Vagina (tissue), 2 donors: ENCODE measurements at regions not wholly inside any gene's neighbourhood (a gene's known extent, or its start where the extent isn't known, plus 50 kb on each side); places are given as distances from the start of the nearest gene placed in this dataset.
A peak's percentile ranks its signal among the peaks of the same experiment; 100 is the strongest.

Experiments
- DNase-seq, 2 donors: peaks; one replicate each; pipeline ENCODE4 v3.0.0-alpha.2; 2017; ENCODE audit errors: extremely low spot score in 2 of 2
- H3K27ac ChIP-seq: fragments of 200-600 bp; sonication (generic); one replicate; pipeline ENCODE4 v1.5.1; 2019
- H3K27me3 ChIP-seq: fragments of 200-600 bp; sonication (generic); one replicate; pipeline ENCODE4 v1.5.1; 2019
- H3K36me3 ChIP-seq, 2 donors: fragments of 200-600 bp; sonication (generic); one replicate each; pipeline ENCODE4 v1.5.1; 2017 to 2019
- H3K4me1 ChIP-seq: fragments of 200-600 bp; sonication (generic); one replicate; pipeline ENCODE4 v1.5.1; 2019
- H3K4me3 ChIP-seq, 2 donors: fragments of 200-600 bp; sonication (generic); 1 replicate in 1 of 2; 2 replicates in 1 of 2; pipeline ENCODE4 v1.5.1; 2016 to 2019
- H3K9me3 ChIP-seq: fragments of 200-600 bp; sonication (generic); one replicate; pipeline ENCODE4 v1.5.1; 2019
- POLR2A ChIP-seq, 2 donors: fragments of 450-650 bp; IDR thresholded peaks; one replicate each; pipeline ENCODE4 v1.6.1; 2017; ENCODE audit warnings: antibody characterized with exemption in 2 of 2, mild to moderate bottlenecking in 2 of 2, moderate library complexity in 2 of 2
- POLR2AphosphoS5 ChIP-seq, 2 donors: sonication (generic); formaldehyde crosslinking; IDR thresholded peaks; one replicate each; pipeline ENCODE4 v1.9.0; 2017; ENCODE audit warnings: antibody characterized with exemption in 2 of 2, mild to moderate bottlenecking in 2 of 2, low read depth in 1 of 2; ENCODE audit not compliant: insufficient read depth in 1 of 2
- intact Hi-C: fragments of 100-400 bp; cut with DNase I; formaldehyde crosslinking; loops from one replicate; pipeline ENCODE4 v1.15.1; 2023
- TF ChIP-seq, protein P1 (sequence below), 3 experiments: fragments of 450-650 bp in 2 of 3; fragments of 200-600 bp in 1 of 3; sonication (generic) in 1 of 3; IDR thresholded peaks; one replicate each; pipeline ENCODE4 v1.5.1; 2017 to 2019; ENCODE audit warnings: antibody characterized with exemption in 3 of 3, mild to moderate bottlenecking in 2 of 3, moderate library complexity in 2 of 3

GRCh38 chr10:126846469-126846868 is 58.8 kb upstream of the DOCK1 start:
- peak in 1 of 2 donors; percentile 52 for DNase-seq
- Histone ChIP-seq H3K4me1 (no peaks in the 10 kb centered on the region), H3K4me3 (no peak overlapping the region), H3K36me3 (no peaks in the 10 kb centered on the region), H3K9me3 (no peaks in the 10 kb centered on the region), H3K27me3 (no peaks in the 10 kb centered on the region), H3K27ac (no peak overlapping the region)
- TF ChIP-seq POLR2AphosphoS5 (IDR thresholded peaks at IDR 0.05; ENCODE audit: insufficient read depth in 1 of 2, low read depth in 1 of 2) (no peak), POLR2A (IDR thresholded peaks at IDR 0.05) (no peak)
- TF ChIP-seq, protein P1, sequence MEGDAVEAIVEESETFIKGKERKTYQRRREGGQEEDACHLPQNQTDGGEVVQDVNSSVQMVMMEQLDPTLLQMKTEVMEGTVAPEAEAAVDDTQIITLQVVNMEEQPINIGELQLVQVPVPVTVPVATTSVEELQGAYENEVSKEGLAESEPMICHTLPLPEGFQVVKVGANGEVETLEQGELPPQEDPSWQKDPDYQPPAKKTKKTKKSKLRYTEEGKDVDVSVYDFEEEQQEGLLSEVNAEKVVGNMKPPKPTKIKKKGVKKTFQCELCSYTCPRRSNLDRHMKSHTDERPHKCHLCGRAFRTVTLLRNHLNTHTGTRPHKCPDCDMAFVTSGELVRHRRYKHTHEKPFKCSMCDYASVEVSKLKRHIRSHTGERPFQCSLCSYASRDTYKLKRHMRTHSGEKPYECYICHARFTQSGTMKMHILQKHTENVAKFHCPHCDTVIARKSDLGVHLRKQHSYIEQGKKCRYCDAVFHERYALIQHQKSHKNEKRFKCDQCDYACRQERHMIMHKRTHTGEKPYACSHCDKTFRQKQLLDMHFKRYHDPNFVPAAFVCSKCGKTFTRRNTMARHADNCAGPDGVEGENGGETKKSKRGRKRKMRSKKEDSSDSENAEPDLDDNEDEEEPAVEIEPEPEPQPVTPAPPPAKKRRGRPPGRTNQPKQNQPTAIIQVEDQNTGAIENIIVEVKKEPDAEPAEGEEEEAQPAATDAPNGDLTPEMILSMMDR (IDR thresholded peaks at IDR 0.05) = no peak
- intact Hi-C loops = no loop called here

- intact Hi-C loops = no loop called here
- H3K27ac ChIP-seq = no peak overlapping the region
- H3K27me3 ChIP-seq = no peaks in the 10 kb centered on the region
- no peak for DNase-seq
- TF ChIP-seq, protein P1 (IDR thresholded peaks at IDR 0.05) = no peak
- TF ChIP-seq POLR2A (IDR thresholded peaks at IDR 0.05) (no peak), POLR2AphosphoS5 (IDR thresholded peaks at IDR 0.05; ENCODE audit: insufficient read depth in 1 of 2, low read depth in 1 of 2) (no peak)
- H3K36me3 ChIP-seq = no peaks in the 10 kb centered on the region
- H3K4me3 ChIP-seq = no peak overlapping the region
- H3K4me1 ChIP-seq = no peaks in the 10 kb centered on the region
- no peaks in the 10 kb centered on the region for H3K9me3 ChIP-seq
Observed at GRCh38 chr10:126846959-126847358, 58.3 kb upstream of the DOCK1 start.

GRCh38 chr10:126847666-126848065 is 57.6 kb upstream of the DOCK1 start:
- Histone ChIP-seq H3K27me3 (no peaks in the 10 kb centered on the region), H3K4me3 (no peak overlapping the region), H3K9me3 (no peaks in the 10 kb centered on the region), H3K27ac (no peak overlapping the region), H3K36me3 (no peaks in the 10 kb centered on the region), H3K4me1 (no peaks in the 10 kb centered on the region)
- no peak for TF ChIP-seq POLR2AphosphoS5 (IDR thresholded peaks at IDR 0.05; ENCODE audit: insufficient read depth in 1 of 2, low read depth in 1 of 2)
- TF ChIP-seq, protein P1 (IDR thresholded peaks at IDR 0.05) = no peak
- no peak for TF ChIP-seq POLR2A (IDR thresholded peaks at IDR 0.05)
- intact Hi-C loops = no loop called here
- peak in 1 of 2 donors; percentile 47 for DNase-seq

GRCh38 chr10:126849646-126850045 is 55.6 kb upstream of the DOCK1 start:
- H3K27me3 ChIP-seq = no peaks in the 10 kb centered on the region
- no peaks in the 10 kb centered on the region for H3K9me3 ChIP-seq
- no peak overlapping the region for H3K27ac ChIP-seq
- TF ChIP-seq POLR2AphosphoS5 (IDR thresholded peaks at IDR 0.05; ENCODE audit: insufficient read depth in 1 of 2, low read depth in 1 of 2) (no peak), POLR2A (IDR thresholded peaks at IDR 0.05) (no peak)
- TF ChIP-seq, protein P1 (IDR thresholded peaks at IDR 0.05) = no peak
- DNase-seq = peak; percentile 40 to 81
- H3K4me3 ChIP-seq = no peak overlapping the region
- no peaks in the 10 kb centered on the region for H3K36me3 ChIP-seq
- H3K4me1 ChIP-seq = no peaks in the 10 kb centered on the region
- intact Hi-C loops = no loop called here

GRCh38 chr10:126851414-126852108 is 53.7 kb upstream of the DOCK1 start:
- H3K27ac ChIP-seq = no peak overlapping the region
- no peaks in the 10 kb centered on the region for H3K36me3 ChIP-seq
- H3K4me3 ChIP-seq = no peak overlapping the region
- intact Hi-C loops = no loop called here
- TF ChIP-seq, protein P1 (IDR thresholded peaks at IDR 0.05) = no peak
- no peak for TF ChIP-seq POLR2AphosphoS5 (IDR thresholded peaks at IDR 0.05; ENCODE audit: insufficient read depth in 1 of 2, low read depth in 1 of 2)
- TF ChIP-seq POLR2A (IDR thresholded peaks at IDR 0.05) = no peak
- no peaks in the 10 kb centered on the region for H3K4me1 ChIP-seq
- no peaks in the 10 kb centered on the region for H3K27me3 ChIP-seq
- peak; percentile 20 to 58 for DNase-seq
- H3K9me3 ChIP-seq = no peaks in the 10 kb centered on the region
